K562 (cell line): ENCODE measurements at regions not wholly inside any gene's neighbourhood (a gene's known extent, or its start where the extent isn't known, plus 50 kb on each side); places are given as distances from the start of the nearest gene placed in this dataset.

Source experiments
- ATAC-seq: fragments of 200-7000 bp; cut with Tn5 transposase; 3 replicates; pipeline ENCODE4 v1.9.1; 2020; ENCODE audit warnings: moderate library complexity
- BruUV-seq: library from RNA; stranded (reverse); fragments of 400-500 nt; replicated peaks from 2 replicates; lab custom pipeline; 2021; lab: Mats Ljungman, UMichigan
- CTCF ChIA-PET: fragments of 300-600 bp; formaldehyde crosslinking; extraction: SDS; loops from one replicate; lab custom pipeline; 2021; ENCODE audit warnings: low intra/inter-chr PET ratio; lab: Yijun Ruan, JAX
- POLR2A ChIA-PET: fragments of 300-600, 350-650 bp; sonication (Branson Sonifier 250); formaldehyde crosslinking; extraction: SDS; loops from one replicate; lab custom pipeline; 2021; ENCODE audit warnings: antibody characterized with exemption, inconsistent platforms; lab: Yijun Ruan, JAX
- DNase-seq, 4 experiments: peaks; one replicate each; pipeline versions ENCODE4 v3.0.0 to v3.0.0-alpha.2; 2011 to 2018; ENCODE audit warnings: low spot score in 3 of 4, mixed read lengths in 3 of 4; ENCODE audit errors: extremely low read depth in 1 of 4
- FAIRE-seq: peaks from 2 replicates; lab custom pipeline; 2011; peaks lifted over from hg19 to GRCh38; lab: Jason Lieb, UNC
- H2AFZ ChIP-seq: 2 replicates; pipeline ENCODE4 v1.6.0; 2011; ENCODE audit warnings: low read depth, low read length, control low read depth, inconsistent platforms
- H3K27ac ChIP-seq: fragments of 200-600 bp; 3 replicates; pipeline ENCODE4 v1.8.0; 2011; ENCODE audit warnings: low read depth, mild to moderate bottlenecking, control low read depth, inconsistent platforms, low read length, moderate library complexity, mixed read lengths; ENCODE audit errors: extremely low read depth
- H3K27me3 ChIP-seq, 2 experiments: fragments of 300-600 bp in 1 of 2; 2 replicates in 1 of 2; 3 replicates in 1 of 2; pipeline versions ENCODE4 v1.6.0 to v1.8.0; 2011; ENCODE audit warnings: inconsistent platforms in 2 of 2, low read length in 2 of 2, mild to moderate bottlenecking in 1 of 2, mixed read lengths in 1 of 2, moderate library complexity in 1 of 2; ENCODE audit not compliant: control insufficient read depth in 2 of 2, insufficient read depth in 2 of 2
- H3K36me3 ChIP-seq: fragments of 300-600 bp; 3 replicates; pipeline ENCODE4 v1.8.0; 2011; ENCODE audit warnings: mild to moderate bottlenecking, low read length, inconsistent platforms; ENCODE audit not compliant: control insufficient read depth, insufficient read depth
- H3K4me1 ChIP-seq, 2 experiments: fragments of 200-600 bp in 1 of 2; replicated peaks in 1 of 2; 2 replicates in 1 of 2; 3 replicates in 1 of 2; pipeline versions ENCODE4 v1.5.1 to v1.8.0; 2011; ENCODE audit warnings: inconsistent platforms in 2 of 2, low read length in 2 of 2, mild to moderate bottlenecking in 1 of 2, mixed read lengths in 1 of 2, moderate library complexity in 1 of 2; ENCODE audit not compliant: control insufficient read depth in 2 of 2, insufficient read depth in 2 of 2
- H3K4me2 ChIP-seq: 2 replicates; pipeline ENCODE4 v1.6.1; 2011; ENCODE audit warnings: low read length, control low read depth, inconsistent platforms, mixed read lengths; ENCODE audit not compliant: insufficient read depth
- H3K4me3 ChIP-seq: fragments of 200-600 bp; sonication (generic), shearing (Covaris generic); 2 replicates; pipeline ENCODE4 v1.5.1; 2016; ENCODE audit warnings: control low read depth, inconsistent platforms
- H3K79me2 ChIP-seq: fragments of 200-600 bp; 3 replicates; pipeline ENCODE4 v1.8.0; 2011; ENCODE audit warnings: low read length, inconsistent platforms; ENCODE audit not compliant: control insufficient read depth, insufficient read depth
- H3K9ac ChIP-seq, 2 experiments: 2 replicates each; pipeline versions ENCODE4 v1.6.0 to v1.6.1; 2011; ENCODE audit warnings: low read depth in 2 of 2, low read length in 2 of 2, control low read depth in 1 of 2, inconsistent platforms in 1 of 2, mild to moderate bottlenecking in 1 of 2, mixed read lengths in 1 of 2; ENCODE audit not compliant: insufficient read depth in 1 of 2
- H3K9me1 ChIP-seq: one replicate; pipeline ENCODE4 v1.6.0; 2011; ENCODE audit warnings: inconsistent platforms, mild to moderate bottlenecking, low read length, moderate library complexity; ENCODE audit not compliant: control insufficient read depth, insufficient read depth
- H3K9me3 ChIP-seq: replicated peaks from 2 replicates; pipeline ENCODE4 v1.5.1; 2011; ENCODE audit warnings: low read depth, low read length, inconsistent platforms; ENCODE audit not compliant: control insufficient read depth, insufficient read depth
- H4K20me1 ChIP-seq: replicated peaks from 2 replicates; pipeline ENCODE4 v1.6.1; 2011; ENCODE audit warnings: low read length, inconsistent platforms, mixed read lengths; ENCODE audit not compliant: control insufficient read depth, insufficient read depth
- BHLHE40 ChIP-seq: IDR thresholded peaks from 2 replicates; pipeline ENCODE4 v1.6.1; 2011; ENCODE audit warnings: low read length, improper control_type of control experiment
- CTBP1 ChIP-seq: fragments of 450-650 bp; IDR thresholded peaks from 2 replicates; pipeline ENCODE4 v1.6.1; 2016; ENCODE audit warnings: borderline replicate concordance
- FOXJ2 ChIP-seq: fragments of 200-800 bp; sonication (Bioruptor generic); IDR thresholded peaks from 2 replicates; pipeline ENCODE4 v1.6.1; 2016; ENCODE audit warnings: missing genetic modification characterization, missing compliant biosample characterization
- ILF3 ChIP-seq: fragments of 450-650 bp; IDR thresholded peaks from 2 replicates; pipeline ENCODE4 v1.6.1; 2018; ENCODE audit warnings: antibody characterized with exemption, mild to moderate bottlenecking, moderate library complexity, borderline replicate concordance
- KAT8 ChIP-seq: fragments of 450-650 bp; IDR thresholded peaks from 2 replicates; pipeline ENCODE4 v1.6.1; 2016; ENCODE audit warnings: low read depth, mild to moderate bottlenecking
- KLF6 ChIP-seq: fragments of 250-450 bp; sonication (Bioruptor Pico); IDR thresholded peaks from 2 replicates; pipeline ENCODE4 v1.4.0; 2020; ENCODE audit warnings: mild to moderate bottlenecking, moderate library complexity, borderline replicate concordance
- NCOA4 ChIP-seq: fragments of 450-650 bp; IDR thresholded peaks from 2 replicates; pipeline ENCODE4 v1.6.1; 2018; ENCODE audit warnings: mild to moderate bottlenecking; ENCODE audit not compliant: partially characterized antibody
- NR2C2 ChIP-seq, 2 experiments: fragments of 200-800 bp in 1 of 2; sonication (Bioruptor generic) in 1 of 2; sonication (generic) in 1 of 2; formaldehyde crosslinking in 1 of 2; IDR thresholded peaks; 2 replicates each; pipeline versions ENCODE4 v1.6.1 to v1.8.0; 2016 to 2022; ENCODE audit warnings: mild to moderate bottlenecking in 1 of 2, missing compliant biosample characterization in 1 of 2, missing genetic modification characterization in 1 of 2, missing genetic modification reagents in 1 of 2
- NR3C1 ChIP-seq: sonication (generic); formaldehyde crosslinking; IDR thresholded peaks from 2 replicates; pipeline ENCODE4 v1.8.1; 2022; ENCODE audit warnings: missing genetic modification reagents
- SAP30 ChIP-seq: fragments of 200-600 bp; sonication (generic); IDR thresholded peaks from 2 replicates; pipeline ENCODE4 v1.6.1; 2012; ENCODE audit warnings: borderline replicate concordance, low read depth, mild to moderate bottlenecking, moderate library complexity, low read length, control low read depth, inconsistent platforms; ENCODE audit not compliant: insufficient read depth, poor library complexity, severe bottlenecking
- SMARCA5 ChIP-seq: fragments of 450-650 bp; IDR thresholded peaks from 2 replicates; pipeline ENCODE4 v1.6.1; 2016
- SMC3 ChIP-seq: conservative IDR thresholded peaks from 2 replicates; pipeline ENCODE4 v1.6.1; 2011; ENCODE audit warnings: low read depth, low read length, improper control_type of control experiment; ENCODE audit not compliant: insufficient read depth
- ZFX ChIP-seq: sonication (generic); formaldehyde crosslinking; IDR thresholded peaks from 2 replicates; pipeline ENCODE4 v1.8.0; 2022; ENCODE audit warnings: mild to moderate bottlenecking, missing genetic modification reagents, moderate library complexity
- ZNF174 ChIP-seq: fragments of 250-450 bp; sonication (Bioruptor Pico); IDR thresholded peaks from 2 replicates; pipeline ENCODE4 v1.4.0; 2020; ENCODE audit warnings: mild to moderate bottlenecking
- ZNF3 ChIP-seq: fragments of 250-450 bp; sonication (Bioruptor Pico); IDR thresholded peaks from 2 replicates; pipeline ENCODE4 v1.5.0; 2021; ENCODE audit warnings: mild to moderate bottlenecking, moderate library complexity
- ZNF41 ChIP-seq: fragments of 250-450 bp; sonication (Bioruptor Pico); conservative IDR thresholded peaks from 2 replicates; pipeline ENCODE4 v1.4.0; 2020; ENCODE audit warnings: mild to moderate bottlenecking
- WGBS: fragments of 100-300 bp; shearing (Covaris generic); methylation state at CpG from one replicate; pipeline ENCODE4 v1.1.6; 2016; ENCODE audit warnings: low coverage, mixed read lengths; ENCODE audit not compliant: insufficient coverage; ENCODE audit errors: missing lambda C conversion rate; 5-methylcytosine and 5-hydroxymethylcytosine counted together
- in situ Hi-C: fragments of 300-500 bp; cut with MboI; formaldehyde crosslinking; loops from 4 replicates; pipeline ENCODE4 v1.15.0; 2018; ENCODE audit warnings: inconsistent platforms, mixed read lengths
- intact Hi-C: fragments of 100-400 bp; cut with micrococcal nuclease; formaldehyde crosslinking; loops from 2 replicates; pipeline ENCODE4 v1.14.2; 2022
- TF ChIP-seq, protein P1 (sequence below): fragments of 450-650 bp; conservative IDR thresholded peaks from 2 replicates; pipeline ENCODE4 v1.6.1; 2016; ENCODE audit warnings: missing genetic modification characterization, low read depth, mild to moderate bottlenecking, control low read depth, missing compliant biosample characterization

DNA sequence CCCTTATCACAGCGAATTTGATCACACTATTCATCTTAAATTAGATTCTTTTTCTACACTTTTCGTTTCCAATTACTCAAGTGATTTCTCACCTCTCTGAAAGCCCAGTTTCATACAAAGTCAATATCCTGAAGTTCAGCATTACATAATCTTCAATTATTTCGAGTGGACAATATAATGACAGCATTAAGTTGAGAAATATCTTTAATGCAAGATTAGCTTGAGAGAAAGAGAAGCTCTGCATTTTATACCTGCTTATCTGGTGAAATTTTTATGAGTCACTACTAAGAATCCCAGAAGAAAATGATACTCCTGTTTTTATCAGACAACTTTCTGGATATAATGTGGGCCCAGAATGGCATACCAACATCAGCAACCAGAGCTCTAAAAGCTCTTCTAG is 509.6 kb downstream of the KCNJ2 start:
- Histone ChIP-seq H3K9ac (no peak overlapping the region), H3K9me3 (no peaks in the 10 kb centered on the region; the same call in 1 of the 2 replicates), H3K36me3 (no peaks in the 10 kb centered on the region), H3K4me1 (no peaks in the 10 kb centered on the region), H3K9me1 (no peaks in the 10 kb centered on the region), H3K27me3 (no peaks in the 10 kb centered on the region), H3K4me2 (no peak overlapping the region), H2AFZ (no peak overlapping the region), H4K20me1 (no peaks in the 10 kb centered on the region)
- no peak for FAIRE-seq
- POLR2A ChIA-PET = no interaction called here
- BruUV-seq = no TSS peak
- WGBS = 2% methylated on average over 3 of the region's 3 CpGs
- DNase-seq = no peak
- CTCF ChIA-PET = no interaction called here
- intact Hi-C loops = no loop called here
- TF ChIP-seq SMC3 (no peak), CTBP1 (no peak), BHLHE40 (no peak)
- TF ChIP-seq, all 486 proteins: peak for 0
- H3K79me2 ChIP-seq = no peaks in the 10 kb centered on the region
- no peak overlapping the region for H3K27ac ChIP-seq
- ATAC-seq = no peak
- in situ Hi-C loops = no loop called here
- H3K4me3 ChIP-seq = no peak overlapping the region

GRCh38 chr17:70683936-70684335 is 514.6 kb downstream of the KCNJ2 start:
- no peak for TF ChIP-seq SMARCA5
- TF ChIP-seq, protein P1, sequence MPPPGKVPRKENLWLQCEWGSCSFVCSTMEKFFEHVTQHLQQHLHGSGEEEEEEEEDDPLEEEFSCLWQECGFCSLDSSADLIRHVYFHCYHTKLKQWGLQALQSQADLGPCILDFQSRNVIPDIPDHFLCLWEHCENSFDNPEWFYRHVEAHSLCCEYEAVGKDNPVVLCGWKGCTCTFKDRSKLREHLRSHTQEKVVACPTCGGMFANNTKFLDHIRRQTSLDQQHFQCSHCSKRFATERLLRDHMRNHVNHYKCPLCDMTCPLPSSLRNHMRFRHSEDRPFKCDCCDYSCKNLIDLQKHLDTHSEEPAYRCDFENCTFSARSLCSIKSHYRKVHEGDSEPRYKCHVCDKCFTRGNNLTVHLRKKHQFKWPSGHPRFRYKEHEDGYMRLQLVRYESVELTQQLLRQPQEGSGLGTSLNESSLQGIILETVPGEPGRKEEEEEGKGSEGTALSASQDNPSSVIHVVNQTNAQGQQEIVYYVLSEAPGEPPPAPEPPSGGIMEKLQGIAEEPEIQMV (tag) = no peak
- no peak for TF ChIP-seq NR3C1 (CRISPR knock-in tag)
- TF ChIP-seq KAT8 = no peak
- TF ChIP-seq NR2C2 (CRISPR knock-in tag; IDR thresholded peaks at IDR 0.05) = no peak
- TF ChIP-seq NR2C2 (tag; IDR thresholded peaks at IDR 0.05) = no peak
- no peak for TF ChIP-seq ZNF3 (CRISPR knock-in tag)
- TF ChIP-seq ZNF174 = no peak
- TF ChIP-seq FOXJ2 (tag) = no peak
- no peak for TF ChIP-seq SAP30
- no peak for TF ChIP-seq ZNF41 (CRISPR knock-in tag)
- TF ChIP-seq KLF6 = no peak
- TF ChIP-seq NCOA4 = no peak
- no peak for TF ChIP-seq ILF3
- no peak for TF ChIP-seq ZFX (CRISPR knock-in tag)
- DNase-seq = no peak
- in situ Hi-C loops = no loop called here
- Histone ChIP-seq H3K79me2 (no peaks in the 10 kb centered on the region), H3K9ac (no peak overlapping the region), H3K27me3 (no peaks in the 10 kb centered on the region), H3K4me1 (no peaks in the 10 kb centered on the region), H3K27ac (no peak overlapping the region), H3K4me2 (no peak overlapping the region), H3K9me1 (no peaks in the 10 kb centered on the region), H3K9me3 (no peaks in the 10 kb centered on the region; the same call in 1 of the 2 replicates), H3K4me3 (no peak overlapping the region), H3K36me3 (no peaks in the 10 kb centered on the region), H4K20me1 (no peaks in the 10 kb centered on the region), H2AFZ (no peak overlapping the region)
- intact Hi-C loops = no loop called here
- FAIRE-seq = no peak
- BruUV-seq = no TSS peak
- CTCF ChIA-PET = no interaction called here
- POLR2A ChIA-PET = no interaction called here
- ATAC-seq = no peak
- WGBS = 0% methylated on average over 4 of the region's 4 CpGs
